IMR-90 (cell line): ENCODE measurements at regions not wholly inside any gene's neighbourhood (a gene's known extent, or its start where the extent isn't known, plus 50 kb on each side); places are given as distances from the start of the nearest gene placed in this dataset.
A peak's percentile ranks its signal among the peaks of the same experiment; 100 is the strongest.

Experiments
- CEBPB ChIP-seq: IDR thresholded peaks from 2 replicates; pipeline ENCODE4 v1.6.1; 2012; ENCODE audit warnings: low read depth, low read length, improper control_type of control experiment
- SMC3 ChIP-seq: fragments of 150-350 bp; IDR thresholded peaks from 2 replicates; pipeline ENCODE4 v1.6.1; 2016; ENCODE audit warnings: low read depth, mild to moderate bottlenecking, antibody characterized with exemption, low read length, moderate library complexity
- TF ChIP-seq, protein P1 (sequence below): conservative IDR thresholded peaks from 2 replicates; pipeline ENCODE4 v1.5.1; 2012; ENCODE audit warnings: mild to moderate bottlenecking, low read depth, low read length, improper control_type of control experiment

DNA sequence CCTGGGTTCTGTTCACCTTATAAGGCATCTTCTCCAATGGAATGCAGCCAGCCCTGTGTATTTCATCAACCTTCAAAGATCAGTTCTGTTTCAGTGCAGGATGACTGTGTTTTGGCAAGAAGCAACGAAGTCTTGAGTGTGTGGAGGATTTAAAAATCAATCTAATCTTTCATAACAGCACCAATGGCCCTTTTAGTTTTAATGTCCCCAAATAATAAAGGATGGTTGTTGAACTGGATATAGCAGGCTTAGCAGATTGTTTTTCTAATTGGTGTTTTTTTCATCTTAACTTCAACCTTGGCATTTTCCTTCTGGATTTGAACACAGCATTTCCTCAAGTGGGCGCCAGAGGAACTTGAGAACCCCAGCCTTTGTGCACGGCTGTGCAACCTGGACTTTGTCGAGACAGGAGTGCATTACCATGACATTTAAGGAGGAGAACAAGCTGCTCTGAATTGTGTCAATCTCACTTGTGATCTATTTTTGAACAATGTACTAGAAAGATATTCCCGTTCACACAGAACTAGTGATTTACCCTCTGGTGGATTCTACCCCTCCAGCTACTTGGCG lies 313.3 kb upstream of the AKR1E2 start:
- TF ChIP-seq SMC3 = peak; percentile 54
- TF ChIP-seq, protein P1, sequence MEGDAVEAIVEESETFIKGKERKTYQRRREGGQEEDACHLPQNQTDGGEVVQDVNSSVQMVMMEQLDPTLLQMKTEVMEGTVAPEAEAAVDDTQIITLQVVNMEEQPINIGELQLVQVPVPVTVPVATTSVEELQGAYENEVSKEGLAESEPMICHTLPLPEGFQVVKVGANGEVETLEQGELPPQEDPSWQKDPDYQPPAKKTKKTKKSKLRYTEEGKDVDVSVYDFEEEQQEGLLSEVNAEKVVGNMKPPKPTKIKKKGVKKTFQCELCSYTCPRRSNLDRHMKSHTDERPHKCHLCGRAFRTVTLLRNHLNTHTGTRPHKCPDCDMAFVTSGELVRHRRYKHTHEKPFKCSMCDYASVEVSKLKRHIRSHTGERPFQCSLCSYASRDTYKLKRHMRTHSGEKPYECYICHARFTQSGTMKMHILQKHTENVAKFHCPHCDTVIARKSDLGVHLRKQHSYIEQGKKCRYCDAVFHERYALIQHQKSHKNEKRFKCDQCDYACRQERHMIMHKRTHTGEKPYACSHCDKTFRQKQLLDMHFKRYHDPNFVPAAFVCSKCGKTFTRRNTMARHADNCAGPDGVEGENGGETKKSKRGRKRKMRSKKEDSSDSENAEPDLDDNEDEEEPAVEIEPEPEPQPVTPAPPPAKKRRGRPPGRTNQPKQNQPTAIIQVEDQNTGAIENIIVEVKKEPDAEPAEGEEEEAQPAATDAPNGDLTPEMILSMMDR = peak; percentile 67
- TF ChIP-seq CEBPB = no peak
